Neuronal stem cell (in vitro differentiated cells): ENCODE measurements at regions not wholly inside any gene's neighbourhood (a gene's known extent, or its start where the extent isn't known, plus 50 kb on each side); places are given as distances from the start of the nearest gene placed in this dataset.

Experiments used
- DNase-seq: peaks from one replicate; pipeline ENCODE4 v3.0.0-alpha.2; 2013; ENCODE audit warnings: low spot score
- H2AFZ ChIP-seq: one replicate; pipeline ENCODE4 v1.6.1; 2013; ENCODE audit warnings: mild to moderate bottlenecking, low read length, inconsistent platforms
- H2AK5ac ChIP-seq: 2 replicates; pipeline ENCODE4 v1.6.1; 2013; ENCODE audit warnings: low read depth, mild to moderate bottlenecking, inconsistent platforms, low read length, moderate library complexity, mixed read lengths
- H2BK120ac ChIP-seq: 2 replicates; pipeline ENCODE4 v1.6.1; 2013; ENCODE audit warnings: low read depth, mild to moderate bottlenecking, inconsistent platforms, low read length, moderate library complexity, mixed read lengths
- H2BK12ac ChIP-seq: one replicate; pipeline ENCODE4 v1.6.1; 2013; ENCODE audit warnings: low read length, inconsistent platforms
- H2BK15ac ChIP-seq: 2 replicates; pipeline ENCODE4 v1.6.1; 2013; ENCODE audit warnings: mild to moderate bottlenecking, low read length, inconsistent platforms, mixed read lengths
- H2BK5ac ChIP-seq: one replicate; pipeline ENCODE4 v1.6.1; 2013; ENCODE audit warnings: inconsistent platforms, mild to moderate bottlenecking, low read length, moderate library complexity
- H3K14ac ChIP-seq: one replicate; pipeline ENCODE4 v1.6.1; 2013; ENCODE audit warnings: low read length, inconsistent platforms
- H3K18ac ChIP-seq: 2 replicates; pipeline ENCODE4 v1.6.1; 2013; ENCODE audit warnings: low read length, inconsistent platforms
- H3K23ac ChIP-seq: 2 replicates; pipeline ENCODE4 v1.6.1; 2013; ENCODE audit warnings: low read depth, mild to moderate bottlenecking, mixed read lengths, low read length, inconsistent platforms; ENCODE audit not compliant: poor library complexity
- H3K27ac ChIP-seq: replicated peaks from 3 replicates; pipeline ENCODE4 v1.5.1; 2013; ENCODE audit warnings: low read length, inconsistent platforms
- H3K27me3 ChIP-seq, 3 experiments: 2 replicates each; pipeline ENCODE4 v1.6.1; 2013; ENCODE audit warnings: low read length in 3 of 3, mild to moderate bottlenecking in 2 of 3, inconsistent platforms in 1 of 3, low read depth in 1 of 3, mixed read lengths in 1 of 3, moderate library complexity in 1 of 3; ENCODE audit not compliant: control insufficient read depth in 3 of 3, insufficient read depth in 3 of 3
- H3K36me3 ChIP-seq, 2 donors: replicated peaks in 1 of 2; 2 replicates each; pipeline ENCODE4 v1.6.1; 2013; ENCODE audit warnings: low read length in 2 of 2; ENCODE audit not compliant: control insufficient read depth in 2 of 2, insufficient read depth in 2 of 2
- H3K4ac ChIP-seq: 2 replicates; pipeline ENCODE4 v1.6.1; 2013; ENCODE audit warnings: inconsistent platforms, mild to moderate bottlenecking, low read length, moderate library complexity
- H3K4me1 ChIP-seq, 2 donors: 1 replicate in 1 of 2; 2 replicates in 1 of 2; pipeline ENCODE4 v1.6.1; 2013; ENCODE audit warnings: low read length in 2 of 2, low read depth in 1 of 2; ENCODE audit not compliant: control insufficient read depth in 2 of 2, insufficient read depth in 1 of 2
- H3K4me2 ChIP-seq: one replicate; pipeline ENCODE4 v1.6.1; 2013; ENCODE audit warnings: mild to moderate bottlenecking, low read length, inconsistent platforms; ENCODE audit not compliant: insufficient read depth, poor library complexity, severe bottlenecking
- H3K4me3 ChIP-seq, 2 donors: 2 replicates each; pipeline ENCODE4 v1.5.1; 2013; ENCODE audit warnings: low read length in 2 of 2, mild to moderate bottlenecking in 2 of 2, inconsistent platforms in 1 of 2, moderate library complexity in 1 of 2
- H3K79me1 ChIP-seq: one replicate; pipeline ENCODE4 v1.6.1; 2013; ENCODE audit warnings: low read depth, mild to moderate bottlenecking, inconsistent platforms, low read length, moderate library complexity
- H3K9ac ChIP-seq: one replicate; pipeline ENCODE4 v1.6.1; 2013; ENCODE audit warnings: mild to moderate bottlenecking, low read depth, low read length, inconsistent platforms; ENCODE audit not compliant: poor library complexity
- H3K9me3 ChIP-seq, 2 donors: replicated peaks in 1 of 2; 2 replicates each; pipeline versions ENCODE3 to v1.6.1; 2013; ENCODE audit warnings: low read length in 2 of 2, mild to moderate bottlenecking in 2 of 2, inconsistent platforms in 1 of 2, low read depth in 1 of 2, mixed read lengths in 1 of 2, moderate library complexity in 1 of 2; ENCODE audit not compliant: control insufficient read depth in 2 of 2, insufficient read depth in 1 of 2
- H4K8ac ChIP-seq: one replicate; pipeline ENCODE4 v1.6.1; 2013; ENCODE audit warnings: low read depth, mild to moderate bottlenecking, inconsistent platforms, low read length, moderate library complexity
- H4K91ac ChIP-seq: one replicate; pipeline ENCODE4 v1.6.1; 2013; ENCODE audit warnings: low read length, low read depth, mild to moderate bottlenecking, inconsistent platforms; ENCODE audit not compliant: poor library complexity
- WGBS, 2 donors: extraction: QIAGEN DNeasy Blood & Tissue Kit; methylation state at CpG; one replicate each; pipeline ENCODE4 v1.1.7; 2013; ENCODE audit warnings: missing lambda C conversion rate in 2 of 2, mixed read lengths in 1 of 2; ENCODE audit not compliant: insufficient read length in 2 of 2, insufficient replicate concordance in 1 of 2; ENCODE audit errors: extremely low coverage in 2 of 2; 5-methylcytosine and 5-hydroxymethylcytosine counted together

DNA sequence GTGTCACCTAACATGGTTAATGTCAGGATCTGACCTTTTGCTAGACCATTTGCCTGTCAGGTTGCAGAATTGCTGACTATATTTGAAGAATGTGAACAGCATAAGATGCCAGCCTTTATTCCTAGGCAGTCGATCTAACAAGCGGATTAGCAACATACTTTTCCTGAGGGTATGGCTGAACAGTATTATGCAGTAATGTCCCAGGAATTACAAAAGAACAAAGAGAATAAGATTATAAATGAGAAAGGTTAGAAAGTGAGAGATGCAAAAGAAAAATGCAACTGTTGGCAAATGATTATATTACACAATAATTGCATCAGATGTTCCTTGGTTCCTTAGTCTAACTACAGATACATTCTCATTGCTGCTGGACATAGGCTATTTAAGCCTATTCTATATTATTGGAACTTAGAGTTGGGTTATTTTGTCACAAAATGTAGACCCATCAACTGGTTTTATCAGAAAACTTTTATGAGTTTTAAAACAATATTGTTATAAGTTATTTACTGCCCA lies 647.1 kb upstream of the CRIM1 start:
- Histone ChIP-seq H3K4me2 (no peak overlapping the region), H3K36me3 (no peaks in the 10 kb centered on the region), H3K27me3 (no peaks in the 10 kb centered on the region), H3K23ac (no peak overlapping the region), H2AK5ac (no peak overlapping the region), H2BK120ac (no peak overlapping the region), H4K8ac (no peak overlapping the region), H3K9ac (no peak overlapping the region), H2BK12ac (no peak overlapping the region), H3K18ac (no peak overlapping the region), H3K14ac (no peak overlapping the region), H4K91ac (no peak overlapping the region), H3K4me1 (no peaks in the 10 kb centered on the region), H3K27ac (no peak overlapping the region), H3K4me3 (no peak overlapping the region), H3K9me3 (no peaks in the 10 kb centered on the region), H2BK15ac (no peak overlapping the region), H3K4ac (no peak overlapping the region), H2AFZ (no peak overlapping the region), H3K79me1 (no peaks in the 10 kb centered on the region), H2BK5ac (no peak overlapping the region)
- WGBS, 2 donors = no CpG with 5 or more reads among the region's 2 CpGs
- DNase-seq = no peak

DNA sequence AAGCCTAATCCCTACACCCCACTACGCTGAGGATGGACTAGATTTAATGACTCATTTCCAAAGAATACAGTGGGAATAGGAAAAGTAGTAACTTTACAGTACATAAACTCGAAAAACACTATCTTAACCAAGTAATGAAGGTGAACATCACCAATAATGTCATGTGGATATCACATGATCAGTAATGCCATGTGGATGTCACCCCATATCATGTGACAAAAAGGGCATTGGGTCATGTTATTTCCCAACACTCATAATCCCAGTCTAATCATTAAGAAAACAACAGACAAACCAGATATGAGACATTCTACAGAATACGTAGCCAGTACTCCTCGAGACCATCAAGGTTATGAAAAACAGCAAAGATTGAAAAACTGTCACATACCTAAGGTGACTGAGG lies 667.3 kb upstream of the CRIM1 start:
- H3K79me1 ChIP-seq = no peaks in the 10 kb centered on the region
- H3K14ac ChIP-seq = no peak overlapping the region
- no peak overlapping the region for H3K4ac ChIP-seq
- DNase-seq = no peak
- H4K91ac ChIP-seq = no peak overlapping the region
- no peak overlapping the region for H2BK12ac ChIP-seq
- no peak overlapping the region for H2AK5ac ChIP-seq
- H3K4me2 ChIP-seq = no peak overlapping the region
- no CpG with 5 or more reads among the region's 4 CpGs for WGBS, 2 donors
- H3K23ac ChIP-seq = no peak overlapping the region
- no peaks in the 10 kb centered on the region for H3K27me3 ChIP-seq
- H2BK120ac ChIP-seq = no peak overlapping the region
- H3K36me3 ChIP-seq = no peaks in the 10 kb centered on the region
- H3K4me3 ChIP-seq = no peak overlapping the region
- no peak overlapping the region for H3K27ac ChIP-seq
- H2AFZ ChIP-seq = no peak overlapping the region
- H3K4me1 ChIP-seq = no peaks in the 10 kb centered on the region
- no peak overlapping the region for H3K9ac ChIP-seq
- H2BK5ac ChIP-seq = no peak overlapping the region
- H4K8ac ChIP-seq = no peak overlapping the region
- no peak overlapping the region for H2BK15ac ChIP-seq
- H3K18ac ChIP-seq = no peak overlapping the region
- no peaks in the 10 kb centered on the region for H3K9me3 ChIP-seq

- Histone ChIP-seq H3K27ac (no peak overlapping the region), H3K79me1 (no peaks in the 10 kb centered on the region), H2BK15ac (no peak overlapping the region), H3K4ac (no peak overlapping the region), H4K8ac (no peak overlapping the region), H2BK5ac (no peak overlapping the region), H3K4me3 (no peak overlapping the region), H3K23ac (no peak overlapping the region), H2BK120ac (no peak overlapping the region), H4K91ac (no peak overlapping the region), H3K9me3 (no peaks in the 10 kb centered on the region), H2AK5ac (no peak overlapping the region), H2AFZ (no peak overlapping the region), H3K27me3 (no peaks in the 10 kb centered on the region), H3K4me1 (no peaks in the 10 kb centered on the region), H3K4me2 (no peak overlapping the region), H3K14ac (no peak overlapping the region), H3K18ac (no peak overlapping the region), H2BK12ac (no peak overlapping the region), H3K36me3 (no peaks in the 10 kb centered on the region), H3K9ac (no peak overlapping the region)
- DNase-seq = no peak
- WGBS, 2 donors = no CpG with 5 or more reads among the region's 2 CpGs
Observed at GRCh38 chr2:35651688-35652323, 703.8 kb upstream of the CRIM1 start.

GRCh38 chr2:35614640-35615039 lies 740.9 kb upstream of the CRIM1 start:
- Histone ChIP-seq H3K27ac (no peak overlapping the region), H3K79me1 (no peaks in the 10 kb centered on the region), H2BK5ac (no peak overlapping the region), H4K8ac (no peak overlapping the region), H3K4me3 (no peak overlapping the region), H3K14ac (no peak overlapping the region), H3K36me3 (no peaks in the 10 kb centered on the region), H3K9ac (no peak overlapping the region), H2BK120ac (no peak overlapping the region), H3K4ac (no peak overlapping the region), H3K4me1 (no peaks in the 10 kb centered on the region), H3K27me3 (no peaks in the 10 kb centered on the region), H3K4me2 (no peak overlapping the region), H3K18ac (no peak overlapping the region), H4K91ac (no peak overlapping the region), H3K23ac (no peak overlapping the region), H2BK12ac (no peak overlapping the region), H3K9me3 (no peaks in the 10 kb centered on the region), H2AFZ (no peak overlapping the region), H2AK5ac (no peak overlapping the region), H2BK15ac (no peak overlapping the region)
- DNase-seq = no peak
- no CpG with 5 or more reads among the region's 2 CpGs for WGBS, 2 donors
